Thyroid gland (tissue), 4 donors: ENCODE measurements at regions not wholly inside any gene's neighbourhood (a gene's known extent, or its start where the extent isn't known, plus 50 kb on each side); places are given as distances from the start of the nearest gene placed in this dataset.

Source experiments
- DNase-seq, 2 donors: peaks; one replicate each; pipeline ENCODE4 v3.0.0-alpha.2; 2019
- H3K27ac ChIP-seq, 3 donors: fragments of 200-600 bp; sonication (generic); 1 replicate in 2 of 3; 2 replicates in 1 of 3; pipeline ENCODE4 v1.5.1; 2016 to 2019; ENCODE audit warnings: mild to moderate bottlenecking in 1 of 3, moderate library complexity in 1 of 3
- H3K27me3 ChIP-seq: fragments of 200-600 bp; sonication (generic); one replicate; pipeline ENCODE4 v1.5.1; 2019
- H3K36me3 ChIP-seq, 2 donors: fragments of 200-600 bp; sonication (generic); one replicate each; pipeline ENCODE4 v1.5.1; 2016 to 2019
- H3K4me1 ChIP-seq, 2 donors: fragments of 200-600 bp; sonication (generic); one replicate each; pipeline ENCODE4 v1.5.1; 2017 to 2019
- H3K4me3 ChIP-seq, 3 donors: fragments of 200-600 bp; sonication (generic); replicated peaks in 1 of 3; 1 replicate in 2 of 3; 2 replicates in 1 of 3; pipeline ENCODE4 v1.5.1; 2016; ENCODE audit warnings: mild to moderate bottlenecking in 1 of 3
- H3K9me3 ChIP-seq: fragments of 200-600 bp; sonication (generic); one replicate; pipeline ENCODE4 v1.5.1; 2017
- POLR2A ChIP-seq, 2 donors: fragments of 450-650 bp; IDR thresholded peaks; one replicate each; pipeline ENCODE4 v1.6.1; 2017; ENCODE audit warnings: antibody characterized with exemption in 2 of 2, mild to moderate bottlenecking in 2 of 2, moderate library complexity in 1 of 2
- WGBS, 2 donors: methylation state at CpG; one replicate each; pipeline ENCODE4 v1.1.5; 2017; 5-methylcytosine and 5-hydroxymethylcytosine counted together
- intact Hi-C: fragments of 100-400 bp; cut with DNase I; formaldehyde crosslinking; loops from one replicate; pipeline ENCODE4 v1.15.1; 2023
- TF ChIP-seq, protein P1 (sequence below), 6 experiments: fragments of 200-600 bp in 3 of 6; fragments of 450-650 bp in 3 of 6; sonication (generic) in 3 of 6; IDR thresholded peaks; one replicate each; pipeline ENCODE4 v1.5.1; 2016 to 2019; ENCODE audit warnings: antibody characterized with exemption in 6 of 6, mild to moderate bottlenecking in 2 of 6, inconsistent platforms in 1 of 6, moderate library complexity in 1 of 6

DNA sequence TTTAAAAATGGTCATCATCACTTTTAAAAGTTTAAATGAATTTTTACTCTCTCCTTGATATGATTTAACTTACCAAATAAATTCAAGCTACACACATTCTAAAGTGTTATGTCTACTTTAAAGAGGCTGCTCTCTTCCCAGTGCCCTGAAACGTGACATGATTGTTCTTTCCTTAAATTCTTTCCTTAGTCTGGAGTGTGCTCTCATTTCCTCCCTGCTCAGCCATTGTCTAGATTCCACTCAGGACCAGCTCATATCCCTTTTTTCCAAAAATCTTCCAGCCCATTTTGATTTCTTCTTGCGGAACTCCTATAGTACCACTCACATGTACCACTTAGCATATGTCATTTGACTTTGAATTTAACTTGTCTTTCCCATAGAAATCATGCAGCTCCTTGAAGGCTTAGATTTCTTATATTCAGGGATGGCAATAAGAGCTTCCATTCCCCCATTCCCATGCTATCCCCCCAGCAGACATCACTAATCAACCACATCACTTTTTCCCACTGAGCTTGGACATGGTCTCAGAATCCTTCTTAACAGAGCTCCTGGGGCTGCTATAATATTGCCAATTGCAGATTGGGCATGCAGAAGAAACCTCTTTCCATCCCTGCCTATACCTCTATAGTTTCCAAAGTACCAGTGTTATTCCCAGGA is 54.7 kb upstream of the ITPKB start:
- intact Hi-C loops: no loop called here
- H3K36me3 ChIP-seq: no peaks in the 10 kb centered on the region
- 74 to 78% methylated on average over 2 of the region's 2 CpGs for WGBS, 2 donors
- no peak overlapping the region for H3K4me3 ChIP-seq
- H3K27ac ChIP-seq: no peak overlapping the region
- H3K4me1 ChIP-seq: no peaks in the 10 kb centered on the region
- no peak for DNase-seq
- no peak for TF ChIP-seq POLR2A (IDR thresholded peaks at IDR 0.05)
- TF ChIP-seq, protein P1, sequence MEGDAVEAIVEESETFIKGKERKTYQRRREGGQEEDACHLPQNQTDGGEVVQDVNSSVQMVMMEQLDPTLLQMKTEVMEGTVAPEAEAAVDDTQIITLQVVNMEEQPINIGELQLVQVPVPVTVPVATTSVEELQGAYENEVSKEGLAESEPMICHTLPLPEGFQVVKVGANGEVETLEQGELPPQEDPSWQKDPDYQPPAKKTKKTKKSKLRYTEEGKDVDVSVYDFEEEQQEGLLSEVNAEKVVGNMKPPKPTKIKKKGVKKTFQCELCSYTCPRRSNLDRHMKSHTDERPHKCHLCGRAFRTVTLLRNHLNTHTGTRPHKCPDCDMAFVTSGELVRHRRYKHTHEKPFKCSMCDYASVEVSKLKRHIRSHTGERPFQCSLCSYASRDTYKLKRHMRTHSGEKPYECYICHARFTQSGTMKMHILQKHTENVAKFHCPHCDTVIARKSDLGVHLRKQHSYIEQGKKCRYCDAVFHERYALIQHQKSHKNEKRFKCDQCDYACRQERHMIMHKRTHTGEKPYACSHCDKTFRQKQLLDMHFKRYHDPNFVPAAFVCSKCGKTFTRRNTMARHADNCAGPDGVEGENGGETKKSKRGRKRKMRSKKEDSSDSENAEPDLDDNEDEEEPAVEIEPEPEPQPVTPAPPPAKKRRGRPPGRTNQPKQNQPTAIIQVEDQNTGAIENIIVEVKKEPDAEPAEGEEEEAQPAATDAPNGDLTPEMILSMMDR (IDR thresholded peaks at IDR 0.05): no peak
- H3K9me3 ChIP-seq: no peaks in the 10 kb centered on the region
- H3K27me3 ChIP-seq: no peaks in the 10 kb centered on the region

DNA sequence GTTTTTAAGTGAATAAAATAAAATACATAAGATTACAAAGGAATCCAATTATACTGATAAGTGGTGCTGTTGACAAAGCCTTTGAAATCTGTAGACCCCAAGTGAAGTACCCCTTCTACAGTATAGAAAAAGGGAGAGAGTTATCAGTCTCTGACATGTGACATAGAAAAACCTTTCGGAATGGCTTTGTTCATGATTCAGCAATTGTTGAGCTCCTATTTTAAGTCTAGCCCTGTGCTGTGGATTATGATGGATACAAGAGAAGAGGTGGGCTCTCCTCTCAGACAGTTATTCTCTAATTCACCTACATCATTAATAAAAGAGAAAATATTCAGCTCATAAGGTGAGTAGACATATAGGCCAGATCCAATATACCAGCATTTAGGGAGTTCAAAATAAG is 53.3 kb upstream of the ITPKB start:
- Histone ChIP-seq H3K4me3 (no peak overlapping the region), H3K4me1 (no peaks in the 10 kb centered on the region), H3K27ac (no peak overlapping the region), H3K27me3 (no peaks in the 10 kb centered on the region), H3K36me3 (no peaks in the 10 kb centered on the region), H3K9me3 (no peaks in the 10 kb centered on the region)
- no peak for TF ChIP-seq POLR2A (IDR thresholded peaks at IDR 0.05)
- TF ChIP-seq, protein P1 (IDR thresholded peaks at IDR 0.05): no peak
- intact Hi-C loops: no loop called here
- DNase-seq: no peak
- 100% methylated on average over 1 of the region's 1 CpG for WGBS, 2 donors

DNA sequence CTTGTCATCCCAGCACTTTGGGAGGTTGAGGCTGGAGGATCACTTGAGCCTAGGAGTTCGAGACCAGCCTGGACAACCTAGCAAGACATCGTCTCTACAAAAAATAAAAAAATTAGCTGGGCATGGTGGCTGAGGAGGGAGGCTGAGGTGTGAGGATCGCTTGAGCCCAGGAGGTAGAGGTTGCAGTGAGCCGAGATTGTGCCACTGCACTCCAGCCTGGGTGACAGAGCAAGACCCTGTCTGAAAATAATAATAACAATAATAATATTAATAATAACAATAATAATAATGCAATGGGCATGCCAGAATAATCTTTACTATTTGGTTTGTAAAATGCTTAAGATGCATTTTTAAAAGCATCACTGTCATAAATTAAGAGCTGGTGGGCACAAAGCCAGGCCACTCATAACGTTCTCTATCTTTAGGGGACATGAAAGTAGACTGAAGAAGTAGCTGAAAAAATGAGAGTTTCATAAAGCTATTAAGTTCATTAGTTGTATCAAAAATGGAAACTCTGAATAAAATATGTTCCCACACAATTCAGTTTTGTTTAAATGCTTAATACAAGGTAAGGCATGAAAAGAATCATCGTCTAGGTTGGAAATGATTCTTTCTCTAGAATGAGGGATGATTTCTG is 51.6 kb upstream of the ITPKB start:
- DNase-seq: no peak
- no peaks in the 10 kb centered on the region for H3K9me3 ChIP-seq
- intact Hi-C loops: no loop called here
- WGBS, 2 donors: 89 to 90% methylated on average over 6 of the region's 6 CpGs
- no peak overlapping the region for H3K27ac ChIP-seq
- TF ChIP-seq, protein P1 (IDR thresholded peaks at IDR 0.05): no peak
- no peak for TF ChIP-seq POLR2A (IDR thresholded peaks at IDR 0.05)
- H3K4me1 ChIP-seq: no peaks in the 10 kb centered on the region
- H3K27me3 ChIP-seq: no peaks in the 10 kb centered on the region
- H3K36me3 ChIP-seq: no peaks in the 10 kb centered on the region
- H3K4me3 ChIP-seq: no peak overlapping the region

DNA sequence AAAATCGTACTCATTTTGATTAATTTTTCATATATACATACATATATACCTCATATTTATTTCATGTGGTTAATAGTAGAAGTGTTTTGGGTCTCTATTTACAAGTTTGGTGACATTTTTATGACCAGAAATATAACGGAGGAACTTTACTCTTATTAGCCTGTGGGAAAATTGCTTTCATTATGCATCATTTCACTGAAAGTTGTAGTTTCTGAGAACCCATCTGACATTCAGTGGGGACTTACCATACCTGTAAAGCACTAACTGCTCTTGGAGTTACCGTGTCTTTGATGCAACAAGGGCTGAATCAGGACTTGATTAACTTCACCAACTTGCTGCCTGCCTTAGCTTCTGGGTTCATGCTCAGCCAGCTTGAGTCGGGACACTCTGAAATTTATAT is 49.9 kb upstream of the ITPKB start:
- Histone ChIP-seq H3K27ac (no peak overlapping the region), H3K27me3 (no peaks in the 10 kb centered on the region), H3K9me3 (no peaks in the 10 kb centered on the region), H3K4me1 (no peaks in the 10 kb centered on the region), H3K36me3 (no peaks in the 10 kb centered on the region), H3K4me3 (no peak overlapping the region)
- TF ChIP-seq POLR2A (IDR thresholded peaks at IDR 0.05): no peak
- 86 to 89% methylated on average over 4 of the region's 4 CpGs for WGBS, 2 donors
- DNase-seq: no peak
- intact Hi-C loops: no loop called here
